Sigmoid colon (tissue), 6 donors: ENCODE measurements at regions not wholly inside any gene's neighbourhood (a gene's known extent, or its start where the extent isn't known, plus 50 kb on each side); places are given as distances from the start of the nearest gene placed in this dataset.

Experiments
- DNase-seq: peaks from one replicate; pipeline ENCODE4 v3.0.0-alpha.2; 2019
- H3K27ac ChIP-seq, 4 donors: fragments of 200-600 bp; sonication (generic); one replicate each; pipeline ENCODE4 v1.5.1; 2016 to 2019; ENCODE audit warnings: mild to moderate bottlenecking in 1 of 4
- H3K27me3 ChIP-seq, 3 donors: fragments of 200-600 bp; sonication (generic); one replicate each; pipeline ENCODE4 v1.5.1; 2019; ENCODE audit warnings: mild to moderate bottlenecking in 1 of 3
- H3K36me3 ChIP-seq, 4 donors: fragments of 200-600 bp; sonication (generic); one replicate each; pipeline ENCODE4 v1.5.1; 2016 to 2019
- H3K4me1 ChIP-seq, 4 donors: fragments of 200-600 bp; sonication (generic); one replicate each; pipeline ENCODE4 v1.5.1; 2017 to 2019
- H3K4me3 ChIP-seq, 4 donors: fragments of 200-600 bp; sonication (generic); one replicate each; pipeline ENCODE4 v1.5.1; 2017 to 2019; ENCODE audit warnings: mild to moderate bottlenecking in 2 of 4, moderate library complexity in 1 of 4
- H3K9me3 ChIP-seq, 4 donors: fragments of 200-600 bp in 3 of 4; sonication (generic) in 3 of 4; one replicate each; pipeline versions ENCODE4 v1.5.1 to v1.6.1; 2013 to 2019
- EP300 ChIP-seq, 4 donors: sonication (generic); formaldehyde crosslinking; IDR thresholded peaks; one replicate each; pipeline ENCODE4 v1.6.1; 2017; ENCODE audit warnings: antibody characterized with exemption in 4 of 4
- POLR2A ChIP-seq, 2 donors: fragments of 450-650 bp; IDR thresholded peaks; one replicate each; pipeline ENCODE4 v1.6.1; 2016; ENCODE audit warnings: antibody characterized with exemption in 2 of 2, mild to moderate bottlenecking in 2 of 2, moderate library complexity in 2 of 2
- POLR2AphosphoS5 ChIP-seq, 4 donors: sonication (generic); formaldehyde crosslinking; IDR thresholded peaks; one replicate each; pipeline ENCODE4 v1.6.1; 2017; ENCODE audit warnings: antibody characterized with exemption in 4 of 4
- WGBS, 2 donors: extraction: QIAGEN DNeasy Blood & Tissue Kit; methylation state at CpG; one replicate each; pipeline ENCODE4 v1.1.7; 2013; 5-methylcytosine and 5-hydroxymethylcytosine counted together
- intact Hi-C: fragments of 100-400 bp; cut with DNase I; formaldehyde crosslinking; loops from one replicate; pipeline ENCODE4 v1.15.1; 2023
- TF ChIP-seq, protein P1 (sequence below), 4 experiments: fragments of 450-650 bp in 3 of 4; fragments of 200-600 bp in 1 of 4; IDR thresholded peaks; one replicate each; pipeline ENCODE4 v1.5.1; 2016 to 2019; ENCODE audit warnings: antibody characterized with exemption in 4 of 4, mild to moderate bottlenecking in 3 of 4, moderate library complexity in 2 of 4
- donor health status: healthy with polysubstance abuse.
- donor health status: healthy.

DNA sequence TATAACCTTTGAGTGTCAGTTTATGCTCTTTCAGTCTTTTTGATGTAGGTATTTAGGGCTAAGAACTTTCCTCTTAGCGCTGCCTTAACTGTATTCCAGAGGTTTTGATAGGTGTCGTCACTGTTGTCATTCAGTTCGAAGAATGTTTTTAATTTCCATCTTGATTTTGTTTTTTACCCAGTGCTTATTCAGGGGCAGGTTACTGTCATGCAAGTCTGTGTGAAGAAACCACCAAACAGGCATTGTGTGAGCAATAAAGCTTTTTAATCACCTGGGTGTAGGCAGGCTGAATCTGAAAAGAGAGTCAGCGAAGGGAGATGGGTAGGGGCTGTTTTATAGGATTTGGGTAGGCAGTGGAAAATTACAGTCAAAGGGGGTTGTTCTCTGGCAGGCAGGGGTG is 142.0 kb upstream of the USP9Y start:
- Histone ChIP-seq H3K36me3 (no peaks in the 10 kb centered on the region), H3K27ac (no peak overlapping the region), H3K4me1 (no peaks in the 10 kb centered on the region), H3K9me3 (no peaks in the 10 kb centered on the region), H3K4me3 (no peak overlapping the region), H3K27me3 (no peaks in the 10 kb centered on the region)
- no peak for DNase-seq
- intact Hi-C loops, result no loop called here
- WGBS, 2 donors, result 85 to 93% methylated on average over 4 of the region's 4 CpGs
- TF ChIP-seq, protein P1, sequence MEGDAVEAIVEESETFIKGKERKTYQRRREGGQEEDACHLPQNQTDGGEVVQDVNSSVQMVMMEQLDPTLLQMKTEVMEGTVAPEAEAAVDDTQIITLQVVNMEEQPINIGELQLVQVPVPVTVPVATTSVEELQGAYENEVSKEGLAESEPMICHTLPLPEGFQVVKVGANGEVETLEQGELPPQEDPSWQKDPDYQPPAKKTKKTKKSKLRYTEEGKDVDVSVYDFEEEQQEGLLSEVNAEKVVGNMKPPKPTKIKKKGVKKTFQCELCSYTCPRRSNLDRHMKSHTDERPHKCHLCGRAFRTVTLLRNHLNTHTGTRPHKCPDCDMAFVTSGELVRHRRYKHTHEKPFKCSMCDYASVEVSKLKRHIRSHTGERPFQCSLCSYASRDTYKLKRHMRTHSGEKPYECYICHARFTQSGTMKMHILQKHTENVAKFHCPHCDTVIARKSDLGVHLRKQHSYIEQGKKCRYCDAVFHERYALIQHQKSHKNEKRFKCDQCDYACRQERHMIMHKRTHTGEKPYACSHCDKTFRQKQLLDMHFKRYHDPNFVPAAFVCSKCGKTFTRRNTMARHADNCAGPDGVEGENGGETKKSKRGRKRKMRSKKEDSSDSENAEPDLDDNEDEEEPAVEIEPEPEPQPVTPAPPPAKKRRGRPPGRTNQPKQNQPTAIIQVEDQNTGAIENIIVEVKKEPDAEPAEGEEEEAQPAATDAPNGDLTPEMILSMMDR (IDR thresholded peaks at IDR 0.05), result no peak
- TF ChIP-seq POLR2AphosphoS5 (IDR thresholded peaks at IDR 0.05), result no peak
- no peak for TF ChIP-seq EP300 (IDR thresholded peaks at IDR 0.05)
- TF ChIP-seq POLR2A (IDR thresholded peaks at IDR 0.05), result no peak

DNA sequence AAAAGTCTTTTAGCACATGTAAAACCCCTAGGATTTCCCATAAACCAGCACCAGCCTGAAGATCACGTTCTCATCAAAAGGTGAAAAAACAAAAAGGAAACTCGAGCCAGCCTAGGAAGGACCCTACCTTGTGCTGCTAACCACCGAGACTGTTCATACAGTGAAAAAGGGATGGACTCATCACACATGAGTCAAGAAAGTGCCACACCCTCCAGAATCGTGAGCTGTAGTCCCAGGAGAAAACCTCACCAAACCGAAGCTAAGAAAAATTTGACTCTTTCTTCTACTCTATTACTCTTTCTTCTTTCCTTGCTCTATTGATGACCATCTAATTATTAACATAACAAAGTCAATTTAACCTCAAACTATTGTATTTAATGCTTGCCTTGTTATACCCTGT is 124.8 kb upstream of the USP9Y start:
- Histone ChIP-seq H3K27me3 (no peaks in the 10 kb centered on the region), H3K4me1 (no peaks in the 10 kb centered on the region), H3K4me3 (no peak overlapping the region), H3K36me3 (no peaks in the 10 kb centered on the region), H3K9me3 (no peaks in the 10 kb centered on the region), H3K27ac (no peak overlapping the region)
- intact Hi-C loops, result no loop called here
- DNase-seq, result no peak
- 67 to 73% methylated on average over 5 of the region's 5 CpGs for WGBS, 2 donors
- TF ChIP-seq EP300 (IDR thresholded peaks at IDR 0.05), result no peak
- no peak for TF ChIP-seq POLR2A (IDR thresholded peaks at IDR 0.05)
- TF ChIP-seq POLR2AphosphoS5 (IDR thresholded peaks at IDR 0.05), result no peak
- TF ChIP-seq, protein P1 (IDR thresholded peaks at IDR 0.05), result no peak

DNA sequence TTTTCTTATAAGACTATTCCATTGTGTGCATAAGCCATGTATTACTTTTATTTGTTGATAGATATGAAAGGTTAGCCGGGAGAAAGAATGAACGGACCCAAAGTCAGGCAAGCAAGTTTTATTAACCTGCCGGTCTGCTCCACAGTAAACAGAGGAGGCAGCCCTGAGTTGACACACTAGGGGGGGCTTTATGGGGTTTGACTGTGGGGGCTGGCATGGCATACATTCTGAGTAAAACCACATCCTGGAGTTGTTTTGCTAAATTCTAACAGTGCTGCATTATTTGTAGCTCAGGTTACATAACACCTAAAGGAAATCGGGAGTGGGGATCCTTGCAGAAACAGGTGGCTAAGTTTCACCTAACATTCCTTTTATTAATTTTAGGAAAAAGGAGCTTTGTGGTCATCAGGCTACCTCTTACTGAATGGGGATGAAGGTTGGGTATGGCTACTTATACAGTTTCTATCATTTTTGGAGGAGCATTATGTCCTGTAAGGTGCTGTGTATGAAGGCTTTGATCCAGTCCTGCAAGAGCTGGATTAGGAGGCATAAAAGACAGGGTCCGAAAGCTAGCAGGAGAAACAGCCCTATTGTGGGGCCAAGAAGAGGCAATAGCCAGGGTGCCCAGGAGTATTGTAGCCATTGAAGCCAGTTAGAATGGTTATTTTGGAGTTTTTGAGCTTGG is 107.4 kb upstream of the USP9Y start:
- no peak for DNase-seq
- no peaks in the 10 kb centered on the region for H3K9me3 ChIP-seq
- H3K27me3 ChIP-seq, result no peaks in the 10 kb centered on the region
- TF ChIP-seq POLR2A (IDR thresholded peaks at IDR 0.05) (no peak), EP300 (IDR thresholded peaks at IDR 0.05) (no peak)
- TF ChIP-seq, protein P1 (IDR thresholded peaks at IDR 0.05), result no peak
- H3K4me1 ChIP-seq, result no peaks in the 10 kb centered on the region
- H3K4me3 ChIP-seq, result no peak overlapping the region
- 25 to 29% methylated on average over 5 of the region's 5 CpGs for WGBS, 2 donors
- no peak overlapping the region for H3K27ac ChIP-seq
- no peaks in the 10 kb centered on the region for H3K36me3 ChIP-seq
- intact Hi-C loops, result no loop called here

DNA sequence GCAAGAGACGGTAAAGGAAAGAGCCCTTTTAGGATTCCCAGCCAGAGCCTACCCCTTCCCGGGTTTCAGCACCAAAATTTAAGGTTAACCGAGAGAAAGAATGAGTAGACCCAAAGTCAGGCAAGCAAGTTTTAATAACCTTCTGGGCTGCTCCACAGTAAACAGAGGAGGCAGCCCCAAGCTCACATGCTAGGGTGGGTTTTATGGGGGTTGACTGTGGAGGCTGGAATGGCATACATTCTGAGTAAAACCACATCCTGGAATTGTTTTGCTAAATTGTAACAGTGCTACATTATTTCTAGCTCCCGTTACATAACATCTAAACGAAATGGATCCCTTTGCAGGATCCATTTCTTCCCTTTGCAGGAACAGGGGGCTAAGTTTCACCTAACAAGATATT is 102.2 kb upstream of the USP9Y start:
- intact Hi-C loops, result no loop called here
- TF ChIP-seq POLR2A (IDR thresholded peaks at IDR 0.05) (no peak), EP300 (IDR thresholded peaks at IDR 0.05) (no peak), POLR2AphosphoS5 (IDR thresholded peaks at IDR 0.05) (no peak)
- TF ChIP-seq, protein P1 (IDR thresholded peaks at IDR 0.05), result no peak

DNA sequence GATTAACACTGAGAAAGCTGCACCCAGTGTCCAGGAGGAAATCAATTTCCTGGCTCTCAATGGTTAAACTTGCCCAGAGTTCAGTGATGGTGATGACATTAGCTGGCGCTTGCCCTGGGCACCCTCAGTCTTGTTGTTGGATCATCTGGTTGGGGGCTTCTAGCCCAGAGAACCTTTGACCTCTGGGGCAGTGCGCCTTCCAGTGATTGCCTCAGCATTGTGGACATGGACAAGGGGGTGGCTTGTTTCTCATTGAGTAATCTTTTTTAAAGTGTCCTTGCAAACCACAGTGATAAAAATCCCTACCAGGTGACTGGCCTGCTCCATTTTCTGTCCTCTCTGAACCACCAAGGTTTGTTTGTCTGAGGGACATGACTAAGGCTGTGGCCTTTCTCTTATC is 95.6 kb upstream of the USP9Y start:
- H3K27me3 ChIP-seq, result no peaks in the 10 kb centered on the region
- no peak for TF ChIP-seq POLR2AphosphoS5 (IDR thresholded peaks at IDR 0.05)
- no peak for TF ChIP-seq EP300 (IDR thresholded peaks at IDR 0.05)
- H3K36me3 ChIP-seq, result no peaks in the 10 kb centered on the region
- intact Hi-C loops, result no loop called here
- WGBS, 2 donors, result 92 to 93% methylated on average over 2 of the region's 2 CpGs
- H3K4me1 ChIP-seq, result no peaks in the 10 kb centered on the region
- no peaks in the 10 kb centered on the region for H3K9me3 ChIP-seq
- no peak for DNase-seq
- no peak overlapping the region for H3K27ac ChIP-seq
- H3K4me3 ChIP-seq, result no peak overlapping the region

More for the DNA sequence above, 102.2 kb upstream of the USP9Y start:
- DNase-seq, result no peak
- no peaks in the 10 kb centered on the region for H3K4me1 ChIP-seq
- H3K9me3 ChIP-seq, result no peaks in the 10 kb centered on the region
- no peak overlapping the region for H3K27ac ChIP-seq
- H3K36me3 ChIP-seq, result no peaks in the 10 kb centered on the region
- no peaks in the 10 kb centered on the region for H3K27me3 ChIP-seq
- 56 to 82% methylated on average over 5 of the region's 5 CpGs for WGBS, 2 donors
- no peak overlapping the region for H3K4me3 ChIP-seq
